ENCODE measurements at regions not wholly inside any gene's neighbourhood (a gene's known extent, or its start where the extent isn't known, plus 50 kb on each side); places are given as distances from the start of the nearest gene placed in this dataset.

DNA sequence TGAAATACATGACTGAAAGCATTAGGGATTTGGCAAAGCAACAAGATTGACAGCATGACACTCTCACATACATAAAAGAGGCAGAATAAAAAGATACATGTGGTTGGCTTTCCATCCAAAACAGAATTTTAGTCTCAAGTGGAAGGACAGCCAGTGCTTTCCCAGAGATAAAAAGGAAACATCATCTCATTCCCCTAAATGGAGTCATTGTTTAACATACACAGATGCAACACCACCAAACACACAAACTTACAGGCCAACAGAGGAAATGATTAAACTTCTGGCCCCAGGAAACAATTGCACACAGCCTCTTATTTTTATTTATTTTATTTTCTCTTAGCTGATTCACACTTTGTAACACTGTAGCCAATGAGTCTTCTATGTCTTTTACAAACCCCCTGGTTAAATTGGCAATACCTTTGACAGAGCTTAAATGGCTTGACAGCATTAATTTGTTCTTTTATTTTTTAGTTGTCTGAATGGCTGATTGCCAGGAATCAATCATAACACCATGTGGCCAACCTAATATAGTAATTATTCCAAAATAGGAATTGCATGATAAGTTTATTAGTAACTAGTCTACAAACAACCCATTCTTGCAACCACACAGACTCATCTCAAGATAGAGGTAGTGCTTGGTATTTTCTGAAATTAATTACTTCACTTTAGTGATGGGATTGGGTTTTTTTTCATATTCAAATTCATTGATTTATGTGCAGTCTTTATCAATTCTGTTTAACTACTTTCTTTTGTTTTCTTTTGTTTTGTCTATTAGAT lies 190.5 kb downstream of the RND3 start:
- Mint-ChIP-seq H3K27ac (no peak overlapping the region), H3K4me1 (ENCODE audit: low read depth) (no peaks in the 10 kb centered on the region), H3K4me3 (no peak overlapping the region), H3K9me3 (ENCODE audit: insufficient read depth) (peaks cover 3% of the 10 kb centered on the region), H3K36me3 (ENCODE audit: low read depth) (no peaks in the 10 kb centered on the region), H3K27me3 (ENCODE audit: low read depth) (no peaks in the 10 kb centered on the region)
- DNase-seq (no peak), ATAC-seq (no peak)
- POLR2A ChIA-PET: no interaction called here
- CTCF ChIA-PET: no interaction called here

DNA sequence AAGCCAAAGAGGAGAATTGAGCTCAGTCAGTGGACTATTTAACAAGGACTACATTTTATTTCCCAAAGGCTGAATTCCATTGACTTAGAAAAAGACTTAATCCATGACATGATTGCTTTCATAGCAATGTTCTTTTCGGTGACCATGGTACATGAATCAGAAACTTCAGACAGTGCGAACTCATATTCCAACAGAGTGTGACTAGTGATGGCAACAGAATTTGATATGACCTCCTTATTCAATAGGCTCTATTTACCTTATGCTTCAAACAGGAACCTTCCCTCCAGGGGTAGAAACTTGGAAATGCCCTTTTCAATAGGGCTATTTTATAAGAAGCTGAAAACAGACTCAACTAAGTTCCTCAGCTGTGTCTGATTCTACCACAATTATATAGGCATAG lies 191.9 kb downstream of the RND3 start:
- no peak overlapping the region for H3K4me3 Mint-ChIP-seq
- H3K27ac Mint-ChIP-seq: no peak overlapping the region
- H3K4me1 Mint-ChIP-seq (ENCODE audit: low read depth): no peaks in the 10 kb centered on the region
- ATAC-seq: no peak
- CTCF ChIA-PET: no interaction called here
- no peaks in the 10 kb centered on the region for H3K27me3 Mint-ChIP-seq (ENCODE audit: low read depth)
- H3K36me3 Mint-ChIP-seq (ENCODE audit: low read depth): no peaks in the 10 kb centered on the region
- DNase-seq: no peak
- peaks cover 3% of the 10 kb centered on the region for H3K9me3 Mint-ChIP-seq (ENCODE audit: insufficient read depth)
- POLR2A ChIA-PET: no interaction called here

DNA sequence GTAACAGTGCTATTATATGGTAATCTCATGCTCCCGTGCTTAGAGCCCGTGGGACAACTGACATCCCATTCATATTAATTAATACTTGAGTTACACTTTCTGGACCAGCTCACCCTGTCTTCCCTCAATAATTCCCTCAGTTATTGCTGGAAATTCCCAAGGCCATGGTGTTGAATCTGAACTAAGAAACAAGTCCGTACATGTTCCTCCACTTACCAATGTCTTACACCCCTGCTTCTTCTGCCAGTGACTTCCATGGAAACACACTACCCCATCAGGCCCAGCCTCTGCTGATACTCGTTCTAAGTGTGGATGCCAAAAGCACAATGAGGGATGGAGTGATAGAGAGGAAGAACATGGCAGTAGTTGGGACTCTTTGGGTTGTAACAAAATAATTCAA lies 193.7 kb downstream of the RND3 start:
- ATAC-seq (no peak), DNase-seq (no peak)
- H3K36me3 Mint-ChIP-seq (ENCODE audit: low read depth): no peaks in the 10 kb centered on the region
- H3K27me3 Mint-ChIP-seq (ENCODE audit: low read depth): no peaks in the 10 kb centered on the region
- CTCF ChIA-PET: no interaction called here
- POLR2A ChIA-PET: no interaction called here
- H3K27ac Mint-ChIP-seq: no peak overlapping the region
- no peaks in the 10 kb centered on the region for H3K4me1 Mint-ChIP-seq (ENCODE audit: low read depth)
- no peaks in the 10 kb centered on the region for H3K9me3 Mint-ChIP-seq (ENCODE audit: insufficient read depth)
- no peak overlapping the region for H3K4me3 Mint-ChIP-seq

DNA sequence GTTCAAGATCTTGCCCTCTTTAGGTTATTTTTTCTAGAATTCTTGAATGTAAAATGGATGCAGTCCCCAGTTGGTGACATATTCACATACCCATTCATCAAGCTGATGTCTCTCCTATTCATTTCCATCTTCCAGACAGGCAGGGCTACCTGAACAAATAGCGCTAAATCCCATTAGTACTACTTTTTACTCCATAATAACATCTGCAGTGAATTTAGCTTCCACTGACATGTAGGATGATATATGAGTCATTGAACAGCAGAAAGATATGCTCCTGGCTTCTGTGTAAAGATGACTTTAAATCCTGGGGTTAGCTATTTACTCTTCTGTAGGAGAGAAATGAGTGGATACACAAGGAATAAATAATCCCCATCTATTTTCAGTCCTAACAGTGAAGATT lies 194.7 kb downstream of the RND3 start:
- no peak for DNase-seq
- no peaks in the 10 kb centered on the region for H3K4me1 Mint-ChIP-seq (ENCODE audit: low read depth)
- ChIA-PET CTCF (no interaction called here), POLR2A (no interaction called here)
- no peaks in the 10 kb centered on the region for H3K9me3 Mint-ChIP-seq (ENCODE audit: insufficient read depth)
- H3K27ac Mint-ChIP-seq: no peak overlapping the region
- no peaks in the 10 kb centered on the region for H3K36me3 Mint-ChIP-seq (ENCODE audit: low read depth)
- no peak for ATAC-seq
- H3K4me3 Mint-ChIP-seq: no peak overlapping the region
- no peaks in the 10 kb centered on the region for H3K27me3 Mint-ChIP-seq (ENCODE audit: low read depth)

DNA sequence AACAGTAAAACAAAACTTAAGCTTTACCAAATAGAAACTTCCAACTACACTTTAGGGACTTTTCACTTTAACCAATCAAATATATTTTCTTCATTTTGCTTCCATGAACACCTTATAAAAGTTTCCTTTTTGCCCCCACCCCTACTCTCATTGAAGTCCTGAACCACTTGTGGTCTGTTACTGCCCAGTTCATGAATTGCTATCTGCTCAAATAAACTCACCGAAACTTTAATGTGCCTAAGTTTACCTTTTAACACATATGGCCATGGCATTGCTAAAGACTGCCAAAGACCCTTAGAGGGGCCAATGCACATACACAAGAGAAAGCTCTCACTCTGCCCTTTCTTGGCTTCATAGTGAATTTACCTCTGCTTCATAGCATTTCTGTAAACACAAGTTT lies 195.3 kb downstream of the RND3 start:
- Mint-ChIP-seq H3K4me3 (no peak overlapping the region), H3K9me3 (ENCODE audit: insufficient read depth) (no peaks in the 10 kb centered on the region), H3K4me1 (ENCODE audit: low read depth) (no peaks in the 10 kb centered on the region), H3K36me3 (ENCODE audit: low read depth) (no peaks in the 10 kb centered on the region), H3K27me3 (ENCODE audit: low read depth) (no peaks in the 10 kb centered on the region), H3K27ac (no peak overlapping the region)
- no peak for ATAC-seq
- DNase-seq: no peak
- ChIA-PET POLR2A (no interaction called here), CTCF (no interaction called here)

DNA sequence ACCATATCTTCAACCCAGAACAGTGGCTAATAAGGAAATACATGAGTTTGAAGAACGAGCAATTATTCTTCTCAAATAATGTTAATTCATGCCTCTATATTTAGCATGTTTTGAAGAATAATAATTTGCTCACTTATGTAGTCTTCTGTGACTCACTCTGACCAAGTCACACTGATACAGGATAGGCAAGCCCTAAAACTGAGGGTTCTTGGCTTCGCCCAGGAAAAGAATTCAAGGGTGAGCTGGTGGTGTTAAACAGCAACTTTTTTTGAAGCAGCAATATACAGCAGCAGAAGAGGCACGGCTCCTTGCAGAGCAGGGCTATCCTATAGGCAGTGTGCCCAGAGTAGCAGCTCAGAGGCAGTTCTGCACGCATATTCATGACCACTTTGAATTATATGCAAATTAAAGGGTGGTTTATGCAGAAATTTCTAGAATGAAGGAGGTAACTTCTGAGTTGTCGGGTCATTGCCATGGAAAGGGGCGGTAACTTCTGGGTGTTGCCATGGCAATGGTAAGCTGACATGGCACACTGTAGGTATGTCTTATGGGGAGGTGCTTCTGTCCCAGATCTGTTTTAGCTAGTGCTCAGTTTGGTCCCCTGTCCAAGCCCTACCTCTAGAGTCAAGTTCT lies 200.6 kb downstream of the RND3 start:
- H3K27me3 Mint-ChIP-seq (ENCODE audit: low read depth): no peaks in the 10 kb centered on the region
- no peaks in the 10 kb centered on the region for H3K4me1 Mint-ChIP-seq (ENCODE audit: low read depth)
- CTCF ChIA-PET: no interaction called here
- POLR2A ChIA-PET: no interaction called here
- H3K9me3 Mint-ChIP-seq (ENCODE audit: insufficient read depth): no peaks in the 10 kb centered on the region
- H3K27ac Mint-ChIP-seq: no peak overlapping the region
- no peak for DNase-seq
- no peak for ATAC-seq
- no peaks in the 10 kb centered on the region for H3K36me3 Mint-ChIP-seq (ENCODE audit: low read depth)
- no peak overlapping the region for H3K4me3 Mint-ChIP-seq

DNA sequence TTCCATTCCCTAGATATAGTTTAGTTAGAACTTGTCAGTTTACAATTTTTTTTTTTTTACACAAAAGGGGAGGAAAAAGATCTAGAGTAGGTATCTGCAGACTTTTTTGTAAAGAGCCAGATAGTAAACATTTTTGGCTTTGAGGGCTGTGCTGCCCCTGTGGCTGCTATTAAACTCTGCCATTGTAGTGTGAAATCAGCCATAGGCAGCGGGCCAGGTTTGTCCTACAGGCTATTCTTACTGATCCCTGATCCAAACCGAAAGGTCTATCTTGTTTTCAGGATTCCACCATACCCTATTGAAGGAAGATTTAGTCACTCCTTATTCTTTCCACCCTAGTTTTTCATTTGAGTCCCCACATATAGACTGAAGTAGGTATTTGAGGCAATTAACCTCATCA lies 203.4 kb downstream of the RND3 start:
- no peaks in the 10 kb centered on the region for H3K9me3 Mint-ChIP-seq (ENCODE audit: insufficient read depth)
- DNase-seq: no peak
- H3K27ac Mint-ChIP-seq: no peak overlapping the region
- POLR2A ChIA-PET: no interaction called here
- no peaks in the 10 kb centered on the region for H3K36me3 Mint-ChIP-seq (ENCODE audit: low read depth)
- CTCF ChIA-PET: no interaction called here
- no peaks in the 10 kb centered on the region for H3K27me3 Mint-ChIP-seq (ENCODE audit: low read depth)
- ATAC-seq: no peak
- no peak overlapping the region for H3K4me3 Mint-ChIP-seq
- H3K4me1 Mint-ChIP-seq (ENCODE audit: low read depth): no peaks in the 10 kb centered on the region

DNA sequence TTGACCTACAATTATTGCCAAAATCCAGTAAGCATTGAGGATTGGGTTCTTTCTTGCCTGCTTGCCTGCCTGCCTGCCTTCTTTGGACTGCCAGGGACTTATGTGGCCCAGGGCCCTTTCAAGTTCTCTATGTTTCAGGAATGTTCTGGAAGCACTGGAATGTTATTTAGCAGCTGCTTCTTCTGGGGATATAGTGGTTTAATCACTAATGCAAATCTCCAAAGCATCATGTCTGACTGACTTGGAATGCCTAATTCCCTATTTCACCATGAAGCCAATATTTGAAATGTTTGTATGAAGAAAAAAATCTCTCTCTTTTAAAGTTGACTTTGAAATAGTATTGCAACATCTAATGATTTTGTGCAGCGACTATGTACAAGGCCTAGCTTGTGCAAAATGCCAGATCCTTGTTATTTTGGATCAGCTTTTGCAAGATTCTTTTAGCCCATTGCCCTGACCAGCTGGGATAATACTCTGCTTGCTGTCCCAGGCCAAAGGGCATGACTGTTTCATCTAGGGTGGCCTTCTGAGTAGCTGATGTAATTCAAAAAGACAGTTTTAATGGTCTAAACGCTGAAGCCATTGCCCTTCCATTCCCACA lies 204.6 kb downstream of the RND3 start:
- H3K27me3 Mint-ChIP-seq (ENCODE audit: low read depth): no peaks in the 10 kb centered on the region
- ATAC-seq: no peak
- H3K4me1 Mint-ChIP-seq (ENCODE audit: low read depth): no peaks in the 10 kb centered on the region
- no peak overlapping the region for H3K27ac Mint-ChIP-seq
- H3K9me3 Mint-ChIP-seq (ENCODE audit: insufficient read depth): no peaks in the 10 kb centered on the region
- ChIA-PET CTCF (no interaction called here), POLR2A (no interaction called here)
- DNase-seq: no peak
- H3K36me3 Mint-ChIP-seq (ENCODE audit: low read depth): no peaks in the 10 kb centered on the region
- H3K4me3 Mint-ChIP-seq: no peak overlapping the region

DNA sequence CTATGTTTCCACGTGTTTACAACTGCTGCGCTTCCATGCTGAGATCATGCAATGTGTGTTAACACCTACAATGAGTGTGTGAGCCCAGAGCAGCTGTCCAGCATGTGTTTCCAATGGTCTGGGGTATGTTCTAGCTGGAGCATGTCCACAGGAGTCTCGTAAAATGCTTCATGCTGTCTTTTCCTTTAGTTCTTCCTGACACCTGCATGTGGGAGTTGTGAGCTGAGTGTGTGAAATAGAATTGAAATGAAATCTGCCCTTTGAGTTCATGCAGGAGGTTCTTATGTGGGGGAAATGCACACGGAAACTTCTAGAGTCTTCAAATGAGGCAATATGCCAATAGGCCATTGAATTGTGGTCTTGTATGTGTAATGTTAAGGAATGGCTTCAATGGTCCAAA lies 205.1 kb downstream of the RND3 start:
- no peaks in the 10 kb centered on the region for H3K27me3 Mint-ChIP-seq (ENCODE audit: low read depth)
- H3K27ac Mint-ChIP-seq: no peak overlapping the region
- H3K4me1 Mint-ChIP-seq (ENCODE audit: low read depth): no peaks in the 10 kb centered on the region
- no peak overlapping the region for H3K4me3 Mint-ChIP-seq
- POLR2A ChIA-PET: no interaction called here
- CTCF ChIA-PET: no interaction called here
- H3K9me3 Mint-ChIP-seq (ENCODE audit: insufficient read depth): no peaks in the 10 kb centered on the region
- ATAC-seq (no peak), DNase-seq (no peak)
- H3K36me3 Mint-ChIP-seq (ENCODE audit: low read depth): no peaks in the 10 kb centered on the region

DNA sequence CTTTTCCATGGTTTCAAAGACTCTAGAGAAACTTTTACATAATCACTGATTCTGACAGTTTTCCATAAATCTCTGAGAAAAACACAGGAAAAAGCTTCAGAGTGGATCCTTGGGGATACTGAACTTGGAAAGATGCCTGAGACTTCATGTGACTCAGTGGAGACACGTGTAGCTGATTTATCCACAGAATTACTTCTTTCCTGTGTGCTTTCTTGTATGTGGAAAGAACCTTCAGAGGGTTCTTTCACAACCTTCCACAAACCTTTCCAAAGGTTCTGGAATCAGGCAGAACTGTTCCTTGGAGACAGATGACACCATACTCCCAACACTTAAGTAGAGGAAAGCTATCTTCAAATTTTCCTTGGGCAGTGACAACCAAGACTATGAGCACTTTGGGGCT lies 207.2 kb downstream of the RND3 start:
- H3K27ac Mint-ChIP-seq: no peak overlapping the region
- ATAC-seq: no peak
- no peak overlapping the region for H3K4me3 Mint-ChIP-seq
- no peaks in the 10 kb centered on the region for H3K4me1 Mint-ChIP-seq (ENCODE audit: low read depth)
- no peak for DNase-seq
- H3K27me3 Mint-ChIP-seq (ENCODE audit: low read depth): no peaks in the 10 kb centered on the region
- H3K9me3 Mint-ChIP-seq (ENCODE audit: insufficient read depth): no peaks in the 10 kb centered on the region
- POLR2A ChIA-PET: no interaction called here
- CTCF ChIA-PET: no interaction called here
- H3K36me3 Mint-ChIP-seq (ENCODE audit: low read depth): no peaks in the 10 kb centered on the region

DNA sequence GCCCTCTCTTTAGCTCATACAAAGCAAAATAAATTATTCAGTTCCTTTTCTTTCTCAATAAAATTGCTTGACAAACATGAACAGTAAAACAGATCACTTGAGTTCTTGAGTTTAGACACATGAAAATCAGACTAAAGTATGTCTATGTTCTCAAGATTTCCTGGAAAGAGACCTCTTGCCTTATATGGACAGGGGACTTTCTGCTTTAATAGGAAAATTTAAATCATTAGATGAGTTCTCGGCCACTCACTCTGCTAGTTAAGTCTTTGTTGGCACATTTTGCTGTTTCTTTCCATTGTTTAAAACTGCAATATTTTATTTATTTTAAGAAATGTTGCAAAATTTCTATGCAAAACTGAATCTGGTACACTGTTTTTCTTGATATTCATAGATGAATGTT lies 207.8 kb downstream of the RND3 start:
- Mint-ChIP-seq H3K27me3 (ENCODE audit: low read depth) (no peaks in the 10 kb centered on the region), H3K4me3 (no peak overlapping the region), H3K4me1 (ENCODE audit: low read depth) (no peaks in the 10 kb centered on the region), H3K9me3 (ENCODE audit: insufficient read depth) (no peaks in the 10 kb centered on the region), H3K27ac (no peak overlapping the region), H3K36me3 (ENCODE audit: low read depth) (no peaks in the 10 kb centered on the region)
- ATAC-seq: no peak
- CTCF ChIA-PET: no interaction called here
- no peak for DNase-seq
- POLR2A ChIA-PET: no interaction called here

DNA sequence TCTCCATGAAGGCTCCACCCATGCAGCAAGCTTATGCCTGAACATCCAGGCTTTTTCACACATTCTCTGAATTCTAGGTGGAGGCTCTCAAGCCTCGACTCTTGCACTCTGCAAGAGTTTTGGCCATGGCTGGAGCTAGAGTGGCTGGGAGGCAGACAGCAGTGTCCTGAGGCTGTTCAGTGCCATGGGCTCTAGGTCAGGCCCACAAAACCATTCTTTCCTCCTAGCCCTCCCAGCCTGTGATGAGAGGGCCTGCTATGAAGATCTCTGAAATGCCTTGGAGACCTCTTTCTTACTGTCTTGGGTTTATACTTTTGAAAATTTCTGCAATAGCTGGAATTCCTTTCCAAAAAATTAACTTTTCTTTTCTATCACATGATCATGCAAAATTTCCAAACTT lies 210.7 kb downstream of the RND3 start:
- H3K9me3 Mint-ChIP-seq (ENCODE audit: insufficient read depth): no peaks in the 10 kb centered on the region
- DNase-seq (no peak), ATAC-seq (no peak)
- no peaks in the 10 kb centered on the region for H3K4me1 Mint-ChIP-seq (ENCODE audit: low read depth)
- no peak overlapping the region for H3K4me3 Mint-ChIP-seq
- no peaks in the 10 kb centered on the region for H3K27me3 Mint-ChIP-seq (ENCODE audit: low read depth)
- no peaks in the 10 kb centered on the region for H3K36me3 Mint-ChIP-seq (ENCODE audit: low read depth)
- H3K27ac Mint-ChIP-seq: no peak overlapping the region
- ChIA-PET POLR2A (no interaction called here), CTCF (no interaction called here)

DNA sequence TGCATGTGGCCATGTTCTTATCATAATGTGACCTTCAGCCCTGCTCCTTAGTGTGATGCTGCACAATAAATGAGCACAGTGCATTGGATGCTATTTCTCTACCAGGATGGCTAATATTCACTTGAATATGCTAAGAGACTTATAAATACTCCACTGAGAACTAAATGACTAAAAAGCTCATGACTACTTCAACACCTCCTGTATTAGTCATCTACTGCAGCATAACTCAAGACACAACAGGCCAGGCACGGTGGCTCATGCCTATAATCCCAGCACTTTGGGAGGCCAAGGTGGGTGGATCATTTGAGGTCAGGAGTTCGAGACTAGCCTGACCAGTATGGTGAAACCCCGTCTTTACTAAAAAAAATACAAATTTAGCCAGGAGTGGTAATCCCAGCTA lies 213.4 kb downstream of the RND3 start:
- Mint-ChIP-seq H3K27ac (no peak overlapping the region), H3K36me3 (ENCODE audit: low read depth) (no peaks in the 10 kb centered on the region), H3K27me3 (ENCODE audit: low read depth) (no peaks in the 10 kb centered on the region), H3K4me1 (ENCODE audit: low read depth) (no peaks in the 10 kb centered on the region), H3K4me3 (no peak overlapping the region), H3K9me3 (ENCODE audit: insufficient read depth) (no peaks in the 10 kb centered on the region)
- DNase-seq (no peak), ATAC-seq (no peak)
- POLR2A ChIA-PET: no interaction called here
- CTCF ChIA-PET: no interaction called here
